Thyroid gland (tissue), 4 donors: ENCODE measurements at regions not wholly inside any gene's neighbourhood (a gene's known extent, or its start where the extent isn't known, plus 50 kb on each side); places are given as distances from the start of the nearest gene placed in this dataset.

Experiments
- DNase-seq, 2 donors: peaks; one replicate each; pipeline ENCODE4 v3.0.0-alpha.2; 2019
- H3K27ac ChIP-seq, 3 donors: fragments of 200-600 bp; sonication (generic); 1 replicate in 2 of 3; 2 replicates in 1 of 3; pipeline ENCODE4 v1.5.1; 2016 to 2019; ENCODE audit warnings: mild to moderate bottlenecking in 1 of 3, moderate library complexity in 1 of 3
- H3K27me3 ChIP-seq: fragments of 200-600 bp; sonication (generic); one replicate; pipeline ENCODE4 v1.5.1; 2019
- H3K36me3 ChIP-seq, 2 donors: fragments of 200-600 bp; sonication (generic); one replicate each; pipeline ENCODE4 v1.5.1; 2016 to 2019
- H3K4me1 ChIP-seq, 2 donors: fragments of 200-600 bp; sonication (generic); one replicate each; pipeline ENCODE4 v1.5.1; 2017 to 2019
- H3K4me3 ChIP-seq, 3 donors: fragments of 200-600 bp; sonication (generic); replicated peaks in 1 of 3; 1 replicate in 2 of 3; 2 replicates in 1 of 3; pipeline ENCODE4 v1.5.1; 2016; ENCODE audit warnings: mild to moderate bottlenecking in 1 of 3
- H3K9me3 ChIP-seq: fragments of 200-600 bp; sonication (generic); one replicate; pipeline ENCODE4 v1.5.1; 2017
- CTCF ChIP-seq, 6 experiments: fragments of 200-600 bp in 3 of 6; fragments of 450-650 bp in 3 of 6; sonication (generic) in 3 of 6; IDR thresholded peaks; one replicate each; pipeline ENCODE4 v1.5.1; 2016 to 2019; ENCODE audit warnings: antibody characterized with exemption in 6 of 6, mild to moderate bottlenecking in 2 of 6, inconsistent platforms in 1 of 6, moderate library complexity in 1 of 6
- POLR2A ChIP-seq, 2 donors: fragments of 450-650 bp; IDR thresholded peaks; one replicate each; pipeline ENCODE4 v1.6.1; 2017; ENCODE audit warnings: antibody characterized with exemption in 2 of 2, mild to moderate bottlenecking in 2 of 2, moderate library complexity in 1 of 2
- WGBS, 2 donors: methylation state at CpG; one replicate each; pipeline ENCODE4 v1.1.5; 2017; 5-methylcytosine and 5-hydroxymethylcytosine counted together
- intact Hi-C: fragments of 100-400 bp; cut with DNase I; formaldehyde crosslinking; loops from one replicate; pipeline ENCODE4 v1.15.1; 2023

GRCh38 chr4:152259866-152260265 is 276.0 kb downstream of the FBXW7 start:
- WGBS, 2 donors: 52 to 70% methylated on average over 1 of the region's 1 CpG
- intact Hi-C loops: no loop called here
- Histone ChIP-seq H3K36me3 (no peaks in the 10 kb centered on the region), H3K27ac (no peak overlapping the region), H3K4me3 (no peak overlapping the region), H3K27me3 (no peaks in the 10 kb centered on the region), H3K4me1 (peaks cover 9% of the 10 kb centered on the region in 2 donors), H3K9me3 (no peaks in the 10 kb centered on the region)
- TF ChIP-seq CTCF (IDR thresholded peaks at IDR 0.05) (no peak), POLR2A (IDR thresholded peaks at IDR 0.05) (no peak)
- DNase-seq: no peak

GRCh38 chr4:152258804-152259708 is 276.8 kb downstream of the FBXW7 start:
- 71 to 75% methylated on average over 8 of the region's 8 CpGs for WGBS, 2 donors
- intact Hi-C loops: no loop called here
- DNase-seq: no peak

GRCh38 chr4:152258391-152258790 is 277.5 kb downstream of the FBXW7 start:
- no peak for DNase-seq
- intact Hi-C loops: no loop called here
- H3K27me3 ChIP-seq: no peaks in the 10 kb centered on the region
- H3K4me1 ChIP-seq: peaks cover 9% of the 10 kb centered on the region in 2 donors
- no peak overlapping the region for H3K27ac ChIP-seq
- TF ChIP-seq CTCF (IDR thresholded peaks at IDR 0.05) (no peak), POLR2A (IDR thresholded peaks at IDR 0.05) (no peak)
- H3K9me3 ChIP-seq: no peaks in the 10 kb centered on the region
- 82 to 98% methylated on average over 5 of the region's 5 CpGs for WGBS, 2 donors
- H3K36me3 ChIP-seq: no peaks in the 10 kb centered on the region
- H3K4me3 ChIP-seq: no peak overlapping the region

More at GRCh38 chr4:152258804-152259708, 276.8 kb downstream of the FBXW7 start:
- Histone ChIP-seq H3K36me3 (no peaks in the 10 kb centered on the region), H3K4me1 (peaks cover 9% of the 10 kb centered on the region in 2 donors), H3K27ac (no peak overlapping the region), H3K27me3 (no peaks in the 10 kb centered on the region), H3K9me3 (no peaks in the 10 kb centered on the region), H3K4me3 (no peak overlapping the region)
- TF ChIP-seq POLR2A (IDR thresholded peaks at IDR 0.05) (no peak), CTCF (IDR thresholded peaks at IDR 0.05) (no peak)

- peaks cover 9% of the 10 kb centered on the region in 2 donors for H3K4me1 ChIP-seq
- no peak for DNase-seq
- 51 to 69% methylated on average over 5 of the region's 5 CpGs for WGBS, 2 donors
Measured at GRCh38 chr4:152257601-152258066, 278.3 kb downstream of the FBXW7 start.

More at GRCh38 chr4:152257601-152258066, 278.3 kb downstream of the FBXW7 start:
- no peak overlapping the region for H3K4me3 ChIP-seq
- no peaks in the 10 kb centered on the region for H3K9me3 ChIP-seq
- H3K27me3 ChIP-seq: no peaks in the 10 kb centered on the region
- intact Hi-C loops: no loop called here
- TF ChIP-seq CTCF (IDR thresholded peaks at IDR 0.05): no peak
- TF ChIP-seq POLR2A (IDR thresholded peaks at IDR 0.05): no peak
- H3K27ac ChIP-seq: no peak overlapping the region
- no peaks in the 10 kb centered on the region for H3K36me3 ChIP-seq
